Stimulated activated CD8-positive, alpha-beta memory T cell treated with anti-CD3 and anti-CD28 coated beads, Interleukin-4, amount 100 ng/mL, for 4 hours (primary cell): ENCODE measurements at regions not wholly inside any gene's neighbourhood (a gene's known extent, or its start where the extent isn't known, plus 50 kb on each side); places are given as distances from the start of the nearest gene placed in this dataset.

Source experiments
- DNase-seq, 2 donors: peaks; one replicate each; pipeline ENCODE4 v3.0.0-alpha.2; 2020; ENCODE audit warnings: low read depth in 2 of 2, low spot score in 1 of 2

GRCh38 chr5:50963971-50964745, 297.7 kb downstream of the PARP8 start:
- no peak for DNase-seq

GRCh38 chr5:50964746-50965653, 298.6 kb downstream of the PARP8 start:
- no peak for DNase-seq

DNA sequence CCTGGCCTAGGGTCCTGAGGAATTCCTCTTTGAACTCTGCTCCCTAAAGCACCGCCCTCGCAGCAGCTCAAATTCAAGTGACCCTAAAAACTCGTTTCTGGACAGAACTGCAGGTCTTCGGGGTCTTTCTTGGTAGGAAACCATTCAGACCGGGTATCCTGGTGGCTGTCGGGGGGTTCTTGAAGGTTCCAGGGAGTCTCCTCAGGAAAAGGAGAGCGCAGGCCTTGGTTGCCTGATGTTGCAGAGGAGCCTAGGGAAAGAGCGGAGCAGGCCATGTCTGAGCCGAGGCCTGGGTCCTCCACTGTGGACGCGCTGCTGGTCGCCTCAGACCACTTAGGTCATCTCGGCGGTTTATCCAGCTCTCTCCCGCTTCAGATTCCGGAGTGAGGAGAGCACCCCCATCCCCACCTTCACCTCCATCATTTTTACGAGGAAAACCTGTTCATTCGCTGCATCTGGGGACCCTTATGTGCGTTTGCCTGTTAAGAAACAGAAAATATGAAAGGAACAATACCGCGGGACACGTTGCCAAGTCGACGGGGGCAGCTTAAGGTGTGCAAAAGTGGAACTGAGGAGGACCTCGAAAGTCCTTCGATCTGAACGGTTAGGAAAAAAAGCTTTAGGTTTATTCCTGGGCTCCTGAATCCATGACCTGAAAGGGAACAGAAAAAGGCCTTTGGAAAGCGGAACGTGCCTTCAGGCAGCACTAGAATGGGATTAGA, 299.4 kb downstream of the PARP8 start:
- no peak for DNase-seq

- no peak for DNase-seq
Measured at GRCh38 chr5:50967009-50967562, 300.6 kb downstream of the PARP8 start.

- no peak for DNase-seq
Measured at GRCh38 chr5:50967563-50968355, 301.3 kb downstream of the PARP8 start.

- no peak for DNase-seq
Measured at GRCh38 chr5:50968356-50969149, 302.1 kb downstream of the PARP8 start.

- no peak for DNase-seq
Measured at GRCh38 chr5:50969151-50970031, 303.0 kb downstream of the PARP8 start.

DNA sequence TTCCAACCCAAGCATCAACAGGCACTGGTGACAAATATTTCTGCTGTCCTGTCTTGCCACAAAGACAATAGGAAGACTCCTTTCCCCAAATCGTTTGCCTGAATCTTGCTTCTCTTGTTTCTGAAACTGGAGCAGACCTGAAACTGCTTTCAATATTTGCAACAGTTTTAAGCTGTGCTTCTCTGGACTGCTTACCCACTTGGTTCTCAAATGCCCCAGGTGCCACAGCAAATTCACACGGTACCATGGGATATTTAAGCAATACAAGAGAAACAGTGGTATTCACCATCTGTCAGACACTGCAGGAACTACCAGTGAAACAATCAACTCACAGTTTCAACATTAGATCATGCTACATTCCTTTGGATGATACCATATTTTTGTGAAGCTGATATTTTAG, 309.4 kb downstream of the PARP8 start:
- DNase-seq, result no peak

GRCh38 chr5:50978924-50979323, 312.5 kb downstream of the PARP8 start:
- DNase-seq, result no peak

DNA sequence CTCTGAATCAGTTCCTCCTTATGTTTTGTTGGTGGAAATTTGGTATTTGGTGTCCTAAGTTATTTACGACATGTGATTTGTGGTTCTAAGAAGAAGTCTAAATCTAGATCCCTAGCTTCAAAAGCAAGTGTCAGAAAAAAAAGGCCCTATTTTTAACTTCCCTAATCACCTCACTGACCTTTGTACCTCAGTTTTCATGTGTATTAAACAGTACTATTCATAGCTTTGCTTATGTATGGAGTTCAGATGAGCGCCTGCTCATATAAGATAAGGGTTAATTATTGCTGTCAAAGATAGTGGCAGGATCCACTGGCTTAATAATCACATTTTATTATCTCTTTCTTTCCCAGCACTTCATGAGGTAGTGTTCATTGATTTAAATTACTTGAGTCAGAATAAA, 318.2 kb downstream of the PARP8 start:
- no peak for DNase-seq

GRCh38 chr5:50990296-50990924, 324.0 kb downstream of the PARP8 start:
- DNase-seq, result no peak

DNA sequence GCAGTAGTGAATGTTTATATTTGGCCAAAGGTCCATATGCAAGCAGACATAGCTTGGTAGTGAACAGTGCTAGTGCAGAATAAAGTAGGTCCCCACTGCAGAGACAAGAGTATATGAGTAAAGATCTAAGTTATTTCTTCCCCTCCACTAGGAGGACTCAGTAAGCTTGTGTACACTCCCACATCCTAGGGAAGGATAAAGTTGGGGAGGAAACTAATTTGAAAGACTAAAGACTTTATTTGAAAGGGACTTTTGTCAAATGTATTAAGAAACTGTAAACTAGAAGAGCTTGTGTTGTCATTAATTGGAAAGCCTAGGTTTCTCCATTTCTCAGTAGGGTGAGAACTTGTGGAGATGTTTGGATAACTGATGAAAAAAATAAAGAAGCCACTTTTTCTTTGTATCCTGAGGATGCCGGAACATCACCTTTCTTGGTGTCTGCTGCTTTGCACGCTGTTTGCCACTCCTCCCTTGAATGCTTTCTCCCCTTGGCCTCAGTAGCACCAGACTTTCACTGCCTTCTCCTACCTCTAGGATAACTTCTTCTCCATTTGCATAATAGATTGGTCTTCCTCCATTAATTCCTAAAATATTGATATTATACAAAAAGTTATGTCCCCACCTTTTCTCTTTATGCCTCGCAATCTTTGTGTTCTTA, 329.0 kb downstream of the PARP8 start:
- DNase-seq, result no peak

- DNase-seq, result no peak
Measured at GRCh38 chr5:51001227-51001923, 334.9 kb downstream of the PARP8 start.

DNA sequence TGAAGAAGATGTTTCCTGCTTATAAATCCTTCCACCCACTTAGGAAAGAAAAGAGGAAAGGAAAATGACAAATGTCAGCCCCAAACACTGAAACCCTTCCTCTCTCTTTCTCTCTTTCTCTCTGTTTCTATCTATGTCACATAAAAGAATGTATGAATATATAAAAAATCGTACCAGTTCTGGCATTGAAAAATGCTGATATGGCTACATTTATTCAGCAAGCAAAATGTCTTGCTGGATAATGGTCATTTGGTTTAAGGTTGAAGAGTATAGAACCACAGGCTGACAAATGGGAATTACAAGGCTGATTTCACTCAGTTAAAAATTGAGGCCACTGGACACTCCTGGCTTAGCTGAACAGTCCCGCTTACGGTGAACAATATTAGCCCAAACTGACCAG, 335.9 kb downstream of the PARP8 start:
- no peak for DNase-seq

DNA sequence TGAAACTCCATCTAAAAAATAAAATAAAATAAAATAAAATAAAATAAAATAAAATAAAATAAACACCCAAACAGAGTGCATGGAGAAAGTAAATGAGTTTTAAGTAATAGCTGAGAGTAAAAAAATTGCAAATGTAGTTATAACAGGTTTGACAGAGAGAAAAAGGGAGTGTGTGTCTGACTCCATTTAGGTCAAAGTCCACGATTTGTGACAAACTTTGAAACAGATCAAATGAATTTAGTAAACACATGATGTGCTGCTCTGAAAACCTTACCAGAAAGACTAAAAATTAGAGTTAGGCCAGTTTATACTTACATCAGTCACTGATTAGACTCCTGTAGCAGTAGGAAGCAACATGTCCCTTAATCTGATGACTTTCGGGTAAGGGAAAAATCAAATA, 346.6 kb downstream of the PARP8 start:
- DNase-seq, result no peak

- DNase-seq, result no peak
Measured at GRCh38 chr5:51018423-51018822, 352.0 kb downstream of the PARP8 start.

- DNase-seq, result no peak
Measured at GRCh38 chr5:51024263-51024662, 357.8 kb downstream of the PARP8 start.
